AG10803 (cell line): ENCODE measurements at regions not wholly inside any gene's neighbourhood (a gene's known extent, or its start where the extent isn't known, plus 50 kb on each side); places are given as distances from the start of the nearest gene placed in this dataset.

Experiments
- DNase-seq: peaks from one replicate; pipeline ENCODE4 v3.0.0; 2010; ENCODE audit warnings: low read depth
- H3K4me3 ChIP-seq: 2 replicates; pipeline ENCODE4 v1.5.1; 2011; ENCODE audit warnings: mild to moderate bottlenecking, low read length, control low read depth
- CTCF ChIP-seq: conservative IDR thresholded peaks from 2 replicates; pipeline ENCODE4 v1.5.1; 2011; ENCODE audit warnings: mild to moderate bottlenecking, low read length, control low read depth, inconsistent platforms

- no peak for DNase-seq
- H3K4me3 ChIP-seq: no peak overlapping the region
- no peak for TF ChIP-seq CTCF
Observed at GRCh38 chr2:3968736-3969135, 265.4 kb downstream of the DCDC2C start.

- TF ChIP-seq CTCF: no peak
- no peak for DNase-seq
- no peak overlapping the region for H3K4me3 ChIP-seq
Observed at GRCh38 chr2:3970791-3971651, 267.6 kb downstream of the DCDC2C start.

- no peak overlapping the region for H3K4me3 ChIP-seq
- TF ChIP-seq CTCF: no peak
- DNase-seq: no peak
Observed at GRCh38 chr2:3971652-3972192, 268.3 kb downstream of the DCDC2C start.

- no peak for DNase-seq
- no peak overlapping the region for H3K4me3 ChIP-seq
- TF ChIP-seq CTCF: no peak
Observed at GRCh38 chr2:3972377-3972776, 269.0 kb downstream of the DCDC2C start.

- no peak for TF ChIP-seq CTCF
- no peak overlapping the region for H3K4me3 ChIP-seq
- no peak for DNase-seq
Observed at GRCh38 chr2:3974765-3975164, 271.4 kb downstream of the DCDC2C start.

- TF ChIP-seq CTCF: no peak
- DNase-seq: no peak
- no peak overlapping the region for H3K4me3 ChIP-seq
Observed at GRCh38 chr2:3981446-3981987, 278.1 kb downstream of the DCDC2C start.

GRCh38 chr2:3982160-3982559, 278.8 kb downstream of the DCDC2C start:
- TF ChIP-seq CTCF: no peak
- no peak for DNase-seq
- H3K4me3 ChIP-seq: no peak overlapping the region
